HG02981 (cell line): ENCODE measurements at regions not wholly inside any gene's neighbourhood (a gene's known extent, or its start where the extent isn't known, plus 50 kb on each side); places are given as distances from the start of the nearest gene placed in this dataset.

Experiments
- ATAC-seq: cut with Tn5 transposase; IDR thresholded peaks from one replicate; pipeline ENCODE4 v1.9.1; 2021; ENCODE audit warnings: mild to moderate bottlenecking, moderate library complexity; ENCODE audit not compliant: unreplicated experiment

DNA sequence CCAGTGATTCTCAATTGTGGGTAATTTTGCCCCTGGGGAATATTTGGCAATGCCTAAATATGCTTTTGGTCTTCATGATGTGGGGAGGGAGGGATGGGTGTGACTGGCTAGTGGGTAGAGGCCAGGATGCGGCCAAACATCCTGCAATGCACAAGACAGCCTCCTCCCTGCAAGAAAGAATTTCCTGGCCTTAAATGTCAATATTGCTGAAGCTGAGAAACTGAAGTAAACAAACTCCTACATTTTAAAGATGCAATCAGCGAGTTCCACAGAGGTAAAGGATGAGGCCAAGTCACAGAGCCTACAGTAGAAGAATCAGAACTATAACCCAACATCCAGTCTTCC lies 272.9 kb upstream of the EPHA4 start:
- ATAC-seq: no peak

DNA sequence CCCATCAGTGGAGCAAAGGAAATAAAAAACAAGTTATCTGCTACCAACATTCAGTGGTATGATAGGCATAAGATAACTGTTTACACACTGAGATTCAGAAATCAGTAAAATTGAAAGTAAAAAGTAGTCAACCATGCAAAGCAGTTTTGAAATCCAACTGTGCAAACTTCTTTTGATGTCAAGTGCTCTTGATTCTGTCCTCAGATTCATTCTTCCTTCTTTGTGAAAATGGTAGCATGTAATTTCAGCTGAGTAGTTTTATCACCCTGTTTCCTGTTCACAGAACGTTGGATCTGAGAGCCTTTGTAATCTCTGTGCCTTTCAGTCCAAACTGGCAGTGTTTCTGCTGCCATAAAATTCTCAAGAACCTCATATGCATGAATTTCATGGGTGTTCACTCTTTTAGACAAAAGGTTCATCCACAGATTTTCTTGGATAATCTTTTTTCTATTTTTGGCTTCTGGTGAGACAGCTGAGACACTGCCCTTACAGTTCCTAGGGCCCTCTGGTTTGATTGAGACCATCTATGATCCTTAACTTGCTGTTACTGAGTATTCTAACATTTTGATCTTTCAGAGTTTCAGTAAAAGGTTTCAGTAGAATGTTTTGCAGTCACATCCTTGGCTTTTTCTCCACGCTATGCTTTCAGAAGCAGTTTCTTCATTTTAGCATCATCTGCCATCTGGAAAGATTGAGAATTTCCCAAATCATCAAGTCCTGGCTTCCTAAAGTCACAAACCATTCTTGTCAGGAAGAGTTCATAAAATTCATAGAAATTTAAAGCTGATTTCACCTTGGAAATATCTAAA lies 272.3 kb upstream of the EPHA4 start:
- no peak for ATAC-seq

DNA sequence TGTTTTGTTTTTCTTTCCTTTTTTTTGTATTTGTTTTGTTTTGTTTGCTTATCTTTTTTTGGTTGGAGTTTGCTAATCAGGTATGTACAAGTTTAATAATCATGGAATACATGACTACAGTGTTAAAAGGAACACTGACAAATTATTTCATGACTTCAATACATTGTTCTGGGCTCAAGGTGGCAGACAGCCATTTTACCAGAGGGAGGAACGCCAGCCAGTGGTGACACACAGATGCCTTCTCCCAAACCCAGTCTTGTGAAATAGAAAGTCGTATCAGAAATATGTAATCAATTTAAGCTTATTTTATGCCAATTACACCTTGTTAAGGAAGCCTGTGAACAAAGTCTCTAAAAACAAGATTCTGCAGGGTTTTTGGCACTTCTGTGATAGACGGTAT lies 264.0 kb upstream of the EPHA4 start:
- no peak for ATAC-seq

DNA sequence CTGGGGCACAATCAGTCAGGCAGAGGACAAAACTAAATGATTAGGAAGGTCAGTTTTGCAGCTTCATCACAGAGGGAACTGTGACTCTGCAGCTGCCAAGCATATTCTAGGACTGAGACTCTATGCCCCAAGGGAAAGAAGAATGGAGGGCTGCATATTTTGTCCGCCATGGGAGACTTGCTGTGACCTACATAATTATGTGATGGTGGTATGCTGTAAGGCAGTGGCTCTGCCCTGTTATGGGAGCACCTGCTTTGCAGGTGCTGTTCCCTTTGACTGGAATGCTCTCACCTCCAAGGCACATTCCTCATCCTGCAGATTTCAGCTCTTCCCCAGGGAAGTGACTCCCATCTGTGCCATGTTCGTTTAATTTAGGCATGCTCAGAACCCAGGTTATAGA lies 261.9 kb upstream of the EPHA4 start:
- ATAC-seq: no peak

DNA sequence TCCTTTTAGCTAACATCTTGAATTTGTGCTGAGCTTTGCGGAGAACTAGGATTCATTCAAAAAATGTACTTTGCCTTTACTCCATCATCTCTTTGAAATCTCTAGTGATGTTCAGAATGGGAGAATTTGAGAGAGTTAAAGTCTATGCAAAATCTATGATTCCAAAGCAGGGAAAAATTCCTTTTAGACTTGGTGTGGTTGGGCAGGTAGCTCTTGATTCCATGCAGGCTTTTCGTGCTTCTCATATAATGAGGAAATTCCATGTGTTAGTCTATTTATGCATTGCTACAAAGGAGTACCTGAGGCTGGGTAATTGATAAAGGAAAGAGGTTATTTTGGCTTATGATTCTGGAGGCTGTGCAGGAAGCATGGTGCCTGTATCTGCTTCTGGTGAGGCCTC lies 258.9 kb upstream of the EPHA4 start:
- ATAC-seq: no peak

DNA sequence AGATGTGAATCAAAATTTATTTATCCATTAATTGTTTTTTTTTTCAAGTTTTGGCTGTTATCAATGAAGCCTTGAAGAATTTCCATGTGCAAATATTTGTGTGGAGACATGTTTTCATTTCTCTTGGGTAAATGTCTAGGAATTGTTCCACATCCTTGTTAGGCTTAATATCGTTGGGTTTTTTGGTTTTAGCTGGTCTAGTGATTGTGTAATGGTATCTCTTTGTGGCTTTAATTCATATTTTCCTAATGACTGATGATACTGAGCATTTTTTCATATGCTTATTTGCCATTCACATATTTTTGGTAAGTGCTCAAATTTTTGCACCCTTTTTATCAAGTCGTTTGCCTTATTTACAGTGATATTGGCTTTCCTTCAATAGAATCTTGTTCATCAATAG lies 250.3 kb upstream of the EPHA4 start:
- no peak for ATAC-seq

DNA sequence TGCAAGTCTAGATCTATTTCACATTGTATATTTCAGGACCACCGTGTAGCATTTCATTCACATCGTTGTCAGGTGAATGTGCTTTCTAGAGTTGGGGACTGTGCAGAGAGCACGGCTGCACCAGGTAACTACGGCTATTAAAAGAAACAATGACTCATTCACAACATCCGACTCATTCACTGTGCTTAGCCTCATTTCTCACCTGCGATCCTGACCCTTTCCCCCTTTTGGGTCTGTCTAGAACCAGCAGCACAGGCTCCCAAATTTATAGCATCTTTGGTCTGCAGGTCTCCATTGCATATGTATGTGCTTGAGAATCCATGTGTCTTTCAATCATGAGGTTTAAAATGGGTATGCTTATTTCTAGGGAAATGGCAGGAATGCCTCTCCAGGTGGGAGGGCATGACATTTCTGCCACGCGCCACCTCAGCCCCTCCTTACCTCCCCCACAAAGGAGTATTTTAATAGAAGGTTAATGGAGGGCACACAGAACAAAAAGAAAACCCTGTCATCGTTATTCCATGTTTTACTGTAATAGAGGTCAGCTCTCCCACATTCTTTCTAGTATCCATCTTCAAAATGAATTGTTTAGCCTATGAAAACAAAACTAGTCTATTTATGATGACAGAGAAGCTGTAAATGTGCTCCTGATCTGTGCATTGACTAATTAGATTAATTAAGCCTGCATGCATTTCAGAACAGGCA lies 246.7 kb upstream of the EPHA4 start:
- ATAC-seq: no peak

DNA sequence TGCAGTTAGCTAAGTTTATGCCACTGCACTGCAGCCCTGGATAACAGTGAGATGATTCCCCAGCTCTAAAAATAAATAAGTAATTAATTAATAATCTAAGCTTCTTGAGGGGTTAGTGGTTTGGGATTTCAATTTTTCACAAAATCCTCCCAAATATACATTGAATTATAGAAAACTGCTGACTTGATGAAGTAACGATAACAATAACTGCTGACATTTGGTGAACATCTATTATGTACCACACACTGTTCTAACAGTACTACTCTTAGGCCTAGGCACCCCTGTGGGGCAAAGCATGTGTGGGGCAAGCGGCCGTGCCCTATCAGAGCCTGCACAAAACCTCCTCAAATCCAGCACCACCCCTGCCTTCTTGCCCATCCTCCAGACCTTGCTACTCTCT lies 245.8 kb upstream of the EPHA4 start:
- no peak for ATAC-seq

DNA sequence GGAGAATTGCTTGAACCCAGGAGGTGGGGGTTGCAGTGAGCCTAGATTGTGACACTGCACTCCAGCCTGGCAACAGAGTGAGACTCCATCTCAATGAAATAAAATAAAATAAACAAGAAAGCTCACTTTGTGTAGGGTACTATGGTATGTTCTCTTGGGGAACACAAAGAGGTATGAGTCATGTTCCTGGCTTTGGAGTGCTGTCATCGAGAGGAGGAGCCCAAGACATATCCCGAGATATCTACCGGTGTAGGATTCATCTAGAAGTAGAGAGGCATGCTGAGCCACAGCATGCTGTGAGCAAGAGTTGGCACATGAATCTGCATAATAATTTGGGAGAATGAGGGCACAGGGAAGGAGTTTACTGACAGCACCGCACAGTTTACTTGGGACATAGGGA lies 244.9 kb upstream of the EPHA4 start:
- ATAC-seq: no peak

DNA sequence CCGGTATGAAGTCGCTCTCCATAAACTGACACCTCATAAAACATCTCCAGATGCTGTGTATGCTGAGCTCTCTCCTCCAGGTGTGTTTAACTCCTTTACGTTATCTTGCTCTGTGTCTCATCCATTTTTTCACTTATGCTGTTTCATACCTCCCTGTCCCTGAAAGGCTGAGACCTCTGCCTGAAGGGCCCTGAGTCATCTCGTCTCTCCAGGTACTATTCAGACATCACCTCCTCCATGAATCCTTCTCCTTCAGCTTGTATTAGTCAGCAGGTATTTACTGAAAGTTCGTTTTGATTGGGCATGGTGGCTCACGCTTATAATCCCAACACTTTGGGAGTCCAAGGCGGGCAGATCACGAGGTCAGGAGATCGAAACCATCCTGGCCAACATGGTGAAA lies 244.5 kb upstream of the EPHA4 start:
- no peak for ATAC-seq

DNA sequence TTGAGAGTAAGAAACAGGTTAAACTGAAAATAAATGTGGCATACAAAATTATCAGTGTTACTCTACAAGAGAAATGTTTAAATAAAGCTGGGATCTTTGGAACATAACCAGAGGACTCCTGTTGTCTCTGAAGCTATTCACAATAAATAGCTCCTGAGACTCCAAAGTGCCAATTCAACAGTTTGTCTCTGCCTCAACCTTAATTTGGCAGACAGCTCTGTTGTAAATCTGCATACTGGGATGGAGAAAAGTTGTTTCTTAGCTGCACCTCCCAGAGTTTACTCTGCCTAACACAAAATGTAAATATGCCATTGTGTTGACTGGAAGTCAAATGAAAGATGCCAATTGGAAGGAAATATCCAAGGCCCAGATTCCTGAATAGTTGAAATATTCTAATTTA lies 238.5 kb upstream of the EPHA4 start:
- ATAC-seq: no peak

DNA sequence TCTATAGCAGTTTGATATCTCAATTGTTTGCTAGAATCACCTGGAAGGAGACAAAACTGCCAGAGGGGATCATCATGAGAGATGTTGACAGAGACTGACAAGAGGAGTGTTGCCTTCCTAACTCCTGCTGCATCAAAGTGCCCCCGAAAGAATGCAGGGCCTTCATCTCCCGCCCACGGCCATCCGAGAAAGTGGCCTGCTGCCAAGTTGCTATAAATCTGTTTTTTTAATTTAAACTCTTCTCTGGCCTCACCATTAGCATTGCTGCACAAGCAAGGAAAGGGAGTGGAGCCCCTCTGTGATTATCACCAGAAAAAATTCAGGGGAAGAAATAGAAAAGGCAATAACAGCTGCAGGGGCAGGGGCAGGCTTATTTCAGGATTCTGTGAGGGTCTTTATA lies 238.1 kb upstream of the EPHA4 start:
- ATAC-seq: no peak

DNA sequence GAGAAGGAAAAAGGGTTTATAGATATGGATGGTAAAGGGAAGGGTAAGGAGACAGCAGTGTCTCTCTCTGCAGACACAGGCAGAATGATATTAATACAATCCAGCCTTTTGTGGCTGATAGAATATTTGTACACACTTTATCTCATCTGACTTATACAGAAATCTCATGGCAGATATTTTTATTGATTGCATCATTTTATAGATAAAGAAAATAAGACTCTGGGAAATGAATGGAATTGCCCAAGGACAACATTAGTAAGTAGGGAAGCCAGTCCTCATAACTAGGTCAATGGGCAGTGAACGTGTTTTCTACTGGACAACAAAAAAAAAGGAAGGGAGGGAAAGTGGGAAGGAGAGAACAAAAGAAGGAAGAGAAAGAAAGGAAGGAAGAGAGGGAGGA lies 236.4 kb upstream of the EPHA4 start:
- no peak for ATAC-seq

DNA sequence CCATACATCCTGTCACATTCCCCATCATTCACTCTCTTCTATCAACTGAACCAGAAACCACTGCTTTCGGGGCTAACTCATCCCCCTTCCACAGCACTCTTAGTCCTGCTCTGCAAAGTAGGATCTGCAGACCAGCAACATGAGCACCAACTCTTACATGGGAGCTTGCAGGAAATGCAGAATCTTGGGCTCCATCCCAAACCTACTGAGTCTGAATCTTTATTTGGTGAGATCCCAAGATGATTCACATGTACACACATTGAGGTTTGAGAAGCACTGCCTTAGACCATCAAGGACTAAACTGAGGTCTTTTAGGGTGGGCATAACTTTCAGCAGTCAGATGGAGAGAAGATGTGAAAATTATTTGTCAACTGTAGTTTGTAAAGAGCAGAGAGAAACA lies 235.6 kb upstream of the EPHA4 start:
- ATAC-seq: no peak

DNA sequence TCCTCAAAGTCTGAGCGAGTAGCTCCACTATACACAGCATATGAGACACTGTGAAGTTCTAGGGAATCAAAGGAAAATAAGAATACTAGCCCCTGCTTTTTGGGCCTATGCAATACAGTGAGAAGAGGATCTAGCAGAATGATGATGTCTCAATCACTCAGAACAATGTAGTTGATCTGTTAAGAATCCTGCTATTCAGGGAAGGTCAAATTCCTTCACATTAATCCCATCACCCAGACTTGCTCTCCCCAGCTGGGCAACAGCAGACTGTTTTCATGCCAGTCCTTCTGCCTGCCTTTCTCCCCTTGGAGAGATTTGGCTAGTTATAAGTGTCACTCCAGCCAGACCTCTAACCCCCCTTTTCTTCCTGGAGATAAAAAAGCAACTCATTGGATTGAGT lies 230.0 kb upstream of the EPHA4 start:
- ATAC-seq: no peak

DNA sequence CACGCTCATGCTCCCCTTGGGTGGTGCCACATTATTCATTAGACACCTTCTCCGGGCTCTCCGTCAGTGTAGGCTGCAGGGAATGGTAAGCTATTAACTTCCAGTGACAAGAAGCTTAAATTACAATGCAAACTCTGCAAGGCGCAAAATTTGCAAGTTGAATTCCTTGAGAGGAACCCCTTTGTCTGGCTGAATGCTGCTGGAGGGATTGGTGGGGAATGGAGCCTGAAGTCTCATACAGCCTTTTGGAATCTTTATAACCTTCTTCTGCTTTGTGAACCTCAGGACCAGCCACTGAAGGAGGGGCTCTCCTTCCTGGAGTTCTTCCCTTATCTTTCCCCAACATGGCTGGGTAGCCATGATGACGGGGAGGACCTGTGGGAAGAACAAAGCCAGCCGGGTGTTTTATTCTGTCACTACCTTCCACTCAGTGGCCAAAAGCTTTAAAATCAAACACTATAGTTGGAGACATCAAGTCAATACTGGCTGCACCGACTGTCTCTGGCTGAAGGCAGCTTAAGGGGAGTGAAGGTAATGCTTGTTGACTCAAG lies 220.9 kb upstream of the EPHA4 start:
- no peak for ATAC-seq

DNA sequence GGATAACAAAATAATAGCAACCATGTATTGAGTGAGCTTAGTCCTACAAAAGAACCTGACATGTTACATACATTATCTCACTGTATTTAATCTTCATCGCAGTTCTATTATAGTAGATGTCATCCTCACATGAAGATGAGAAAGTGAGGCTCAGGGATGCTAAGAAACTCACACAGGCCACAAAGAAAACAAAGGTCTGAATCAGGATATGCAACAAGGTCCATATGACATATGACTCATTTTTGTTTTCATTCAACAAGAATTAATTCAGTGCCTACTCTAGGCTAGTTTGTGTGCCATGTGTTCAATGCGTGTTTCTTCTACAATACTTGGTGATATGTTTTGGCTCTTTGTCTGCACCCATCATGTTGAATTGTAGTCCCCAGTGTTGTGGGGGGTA lies 219.7 kb upstream of the EPHA4 start:
- no peak for ATAC-seq

DNA sequence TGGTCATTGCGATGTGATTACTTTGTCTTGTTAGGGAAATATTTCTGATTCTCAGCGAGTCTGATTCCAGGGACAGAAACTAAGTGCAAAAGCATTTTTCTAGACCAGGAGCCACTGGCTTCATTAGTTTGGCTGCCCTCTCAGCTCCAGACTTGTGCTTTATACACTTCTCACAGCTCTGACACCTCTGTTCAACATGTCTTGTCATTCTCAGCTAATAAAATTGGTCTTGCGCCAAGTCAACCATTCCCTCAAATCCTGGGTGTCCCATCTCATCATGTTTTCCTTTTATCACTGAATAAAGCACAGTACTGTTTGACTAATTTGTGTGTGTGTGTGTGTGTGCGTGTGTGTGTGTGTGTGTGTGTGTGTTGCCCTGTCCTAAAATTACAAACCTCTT lies 215.5 kb upstream of the EPHA4 start:
- ATAC-seq: no peak

DNA sequence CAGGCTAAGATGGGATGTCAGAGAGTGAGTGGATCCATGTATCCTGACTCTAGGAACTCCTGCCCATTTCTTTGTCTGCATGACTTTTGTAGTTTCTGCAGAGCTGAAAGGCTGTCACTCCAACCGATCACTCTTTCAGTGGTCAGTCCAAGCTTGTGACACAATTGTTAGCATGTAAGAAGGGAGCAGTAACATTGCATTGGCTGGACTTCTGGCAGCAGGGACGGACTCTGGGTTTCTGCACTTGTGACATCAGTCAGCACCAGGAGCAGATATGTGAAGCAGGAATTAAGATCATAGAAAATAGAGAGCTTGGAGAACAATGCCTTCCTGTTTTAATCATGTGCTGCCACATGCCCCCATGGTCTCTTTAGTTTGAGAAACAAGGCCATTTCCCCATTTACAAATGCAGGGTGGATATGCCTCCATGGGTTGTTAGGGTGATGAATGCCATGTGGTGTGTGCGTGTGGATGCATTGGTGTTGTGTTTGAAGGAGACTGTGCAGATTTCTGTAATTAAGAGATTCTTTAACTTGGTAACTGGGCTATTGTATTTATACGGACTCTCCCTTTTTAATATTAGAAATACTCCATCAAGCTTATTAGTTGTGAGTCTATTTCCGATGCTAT lies 214.3 kb upstream of the EPHA4 start:
- no peak for ATAC-seq

DNA sequence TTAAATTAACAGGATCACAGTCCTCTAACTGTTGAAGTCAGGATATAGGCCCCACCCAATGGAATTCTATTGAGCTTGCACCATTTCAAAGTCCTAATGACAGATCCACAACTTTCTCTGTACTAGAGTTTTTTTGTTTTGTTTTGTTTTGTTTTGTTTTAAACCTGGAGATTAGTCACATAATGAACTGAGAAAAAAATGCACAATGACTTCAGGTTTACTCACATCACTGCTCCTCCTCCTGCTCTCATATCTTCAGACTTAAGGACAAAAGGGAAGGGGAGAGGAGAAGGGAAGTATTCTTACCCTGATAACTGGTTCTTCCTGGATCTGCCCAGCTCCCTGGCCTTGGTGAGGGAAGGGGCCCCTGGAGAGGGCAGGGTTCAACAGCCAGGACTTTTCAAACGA lies 208.2 kb upstream of the EPHA4 start:
- ATAC-seq: no peak

DNA sequence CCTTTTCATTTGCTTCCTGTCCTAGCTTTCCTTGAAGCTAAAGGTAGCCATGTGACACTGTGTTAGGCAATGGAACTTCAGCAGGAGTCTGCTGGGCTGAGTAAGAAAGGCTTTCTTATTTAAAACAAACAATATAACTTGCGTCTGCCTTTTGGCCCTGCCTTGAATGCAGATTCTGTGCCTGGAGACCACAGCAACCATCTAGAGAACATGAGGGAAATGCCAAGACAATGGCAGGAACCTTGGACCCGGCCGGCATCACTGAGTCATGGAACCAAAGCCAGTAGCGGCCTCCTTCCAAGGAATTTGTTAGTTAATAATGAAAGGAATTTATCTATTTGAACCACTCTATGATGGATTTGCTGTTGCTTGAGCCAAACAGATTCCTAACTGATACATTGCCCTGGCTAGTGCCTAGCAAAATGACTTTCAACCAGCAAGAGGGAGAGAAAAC lies 207.5 kb upstream of the EPHA4 start:
- ATAC-seq: no peak

DNA sequence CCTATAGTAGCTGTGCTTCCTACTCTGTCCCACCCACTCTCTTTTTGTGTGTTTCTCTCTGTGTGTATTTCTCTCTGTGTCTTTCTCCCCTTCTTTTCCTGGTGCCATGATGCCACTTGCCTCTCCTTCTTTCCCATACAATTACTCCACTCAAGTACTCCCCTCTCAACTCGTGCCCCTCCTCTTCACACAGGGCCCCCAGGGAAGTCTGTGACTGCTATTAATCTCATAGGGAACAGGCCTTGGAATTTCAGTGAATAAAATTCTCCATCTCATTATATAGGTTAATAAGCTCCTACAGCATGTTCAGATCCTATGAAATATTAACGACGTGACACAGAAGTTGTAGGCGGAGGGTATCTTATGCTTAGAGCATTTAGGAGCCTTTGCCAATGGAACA lies 205.9 kb upstream of the EPHA4 start:
- no peak for ATAC-seq
